SH-SY5Y (cell line): ENCODE measurements at regions not wholly inside any gene's neighbourhood (a gene's known extent, or its start where the extent isn't known, plus 50 kb on each side); places are given as distances from the start of the nearest gene placed in this dataset.

Experiments used
- GATA2 ChIP-seq: IDR thresholded peaks from 2 replicates; pipeline ENCODE4 v1.6.1; 2011; ENCODE audit warnings: mild to moderate bottlenecking, low read depth, low read length
- GATA3 ChIP-seq: IDR thresholded peaks from 2 replicates; pipeline ENCODE4 v1.6.1; 2011; ENCODE audit warnings: low read depth, mild to moderate bottlenecking, low read length, moderate library complexity

DNA sequence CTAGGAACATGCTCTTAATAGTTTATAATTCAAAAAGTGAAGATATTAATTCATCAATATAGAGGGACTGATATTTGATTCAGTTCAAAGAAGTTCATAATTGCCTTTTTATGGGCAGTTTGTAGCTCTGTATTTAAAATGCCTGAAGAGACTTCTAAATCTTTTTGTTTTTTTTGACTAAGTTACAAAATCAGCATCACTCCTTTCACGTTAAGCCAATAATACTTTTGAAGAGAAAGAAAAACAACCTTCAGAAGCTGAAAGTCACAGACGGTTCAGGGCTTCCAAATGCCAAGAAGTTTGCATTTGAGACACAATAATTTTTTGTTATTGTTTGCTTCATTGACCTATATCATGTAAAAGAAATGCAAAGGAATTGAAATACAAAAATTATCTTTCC, 394.6 kb upstream of the NR2F2 start:
- TF ChIP-seq GATA2 (no peak), GATA3 (no peak)
